Liver (tissue), 8 donors: ENCODE measurements at regions not wholly inside any gene's neighbourhood (a gene's known extent, or its start where the extent isn't known, plus 50 kb on each side); places are given as distances from the start of the nearest gene placed in this dataset.

Experiments
- DNase-seq: peaks from one replicate; pipeline ENCODE4 v3.0.0-alpha.2; 2017; ENCODE audit warnings: low spot score
- H3K27ac ChIP-seq, 2 donors: one replicate each; pipeline ENCODE4 v1.7.0; 2013; ENCODE audit warnings: inconsistent platforms in 2 of 2, low read length in 2 of 2, control low read depth in 1 of 2, low read depth in 1 of 2, mild to moderate bottlenecking in 1 of 2
- H3K27me3 ChIP-seq, 4 donors: one replicate each; pipeline versions ENCODE4 v1.6.1 to v1.7.0; 2013; ENCODE audit warnings: low read length in 3 of 4, inconsistent platforms in 1 of 4, mild to moderate bottlenecking in 1 of 4, moderate library complexity in 1 of 4; ENCODE audit not compliant: control insufficient read depth in 4 of 4, insufficient read depth in 4 of 4
- H3K36me3 ChIP-seq, 4 donors: one replicate each; pipeline versions ENCODE4 v1.6.1 to v1.7.0; 2013; ENCODE audit warnings: low read length in 3 of 4, mild to moderate bottlenecking in 3 of 4, low read depth in 1 of 4, moderate library complexity in 1 of 4; ENCODE audit not compliant: control insufficient read depth in 4 of 4, insufficient read depth in 3 of 4
- H3K4me1 ChIP-seq, 4 donors: one replicate each; pipeline versions ENCODE4 v1.6.1 to v1.7.0; 2013; ENCODE audit warnings: low read length in 3 of 4, mild to moderate bottlenecking in 3 of 4, moderate library complexity in 1 of 4; ENCODE audit not compliant: control insufficient read depth in 4 of 4, insufficient read depth in 4 of 4
- H3K4me3 ChIP-seq, 3 donors: one replicate each; pipeline versions ENCODE4 v1.6.1 to v1.7.0; 2013; ENCODE audit warnings: low read length in 3 of 3, control low read depth in 1 of 3, low read depth in 1 of 3, mild to moderate bottlenecking in 1 of 3
- H3K9ac ChIP-seq, 2 donors: one replicate each; pipeline ENCODE4 v1.7.0; 2013; ENCODE audit warnings: low read length in 2 of 2, mild to moderate bottlenecking in 2 of 2, moderate library complexity in 2 of 2, control low read depth in 1 of 2, low read depth in 1 of 2
- H3K9me3 ChIP-seq, 4 donors: one replicate each; pipeline versions ENCODE4 v1.6.1 to v1.7.0; 2013; ENCODE audit warnings: low read length in 3 of 4; ENCODE audit not compliant: control insufficient read depth in 4 of 4
- EGR1 ChIP-seq, 2 donors: IDR thresholded peaks; 2 replicates each; pipeline ENCODE4 v1.6.1; 2016 to 2018; ENCODE audit warnings: antibody characterized with exemption in 2 of 2, low read depth in 2 of 2
- FOXA1 ChIP-seq: IDR thresholded peaks from 2 replicates; pipeline ENCODE4 v1.6.1; 2016; ENCODE audit warnings: antibody characterized with exemption
- FOXA2 ChIP-seq: IDR thresholded peaks from 2 replicates; pipeline ENCODE4 v1.6.1; 2016; ENCODE audit warnings: antibody characterized with exemption
- GABPA ChIP-seq, 2 donors: IDR thresholded peaks in 1 of 2; conservative IDR thresholded peaks in 1 of 2; 2 replicates each; pipeline ENCODE4 v1.6.1; 2016; ENCODE audit warnings: antibody characterized with exemption in 2 of 2, mild to moderate bottlenecking in 1 of 2, moderate library complexity in 1 of 2
- HNF4A ChIP-seq, 2 donors: conservative IDR thresholded peaks; 2 replicates each; pipeline ENCODE4 v1.6.1; 2016; ENCODE audit warnings: antibody characterized with exemption in 2 of 2, mild to moderate bottlenecking in 2 of 2
- HNF4G ChIP-seq: IDR thresholded peaks from 2 replicates; pipeline ENCODE4 v1.6.1; 2016; ENCODE audit warnings: antibody characterized with exemption
- JUND ChIP-seq, 2 donors: IDR thresholded peaks; 2 replicates each; pipeline ENCODE4 v1.6.1; 2016; ENCODE audit warnings: antibody characterized with exemption in 2 of 2
- NR2F2 ChIP-seq: IDR thresholded peaks from 2 replicates; pipeline ENCODE4 v1.6.1; 2016; ENCODE audit warnings: antibody characterized with exemption
- RAD21 ChIP-seq, 2 donors: IDR thresholded peaks; 2 replicates each; pipeline ENCODE4 v1.6.1; 2016; ENCODE audit warnings: antibody characterized with exemption in 2 of 2, mild to moderate bottlenecking in 2 of 2
- RXRA ChIP-seq, 2 donors: IDR thresholded peaks; 2 replicates each; pipeline ENCODE4 v1.6.1; 2017 to 2018; ENCODE audit warnings: antibody characterized with exemption in 2 of 2, mild to moderate bottlenecking in 1 of 2
- SP1 ChIP-seq: IDR thresholded peaks from 2 replicates; pipeline ENCODE4 v1.6.1; 2018; ENCODE audit warnings: antibody characterized with exemption, mild to moderate bottlenecking
- TAF1 ChIP-seq: conservative IDR thresholded peaks from 2 replicates; pipeline ENCODE4 v1.6.1; 2016; ENCODE audit warnings: antibody characterized with exemption, mild to moderate bottlenecking
- YY1 ChIP-seq: IDR thresholded peaks from 2 replicates; pipeline ENCODE4 v1.6.1; 2016; ENCODE audit warnings: antibody characterized with exemption, mild to moderate bottlenecking
- WGBS: extraction: QIAGEN DNeasy Blood & Tissue Kit; methylation state at CpG from one replicate; pipeline ENCODE4 v1.1.7; 2013; 5-methylcytosine and 5-hydroxymethylcytosine counted together
- TF ChIP-seq, protein P1 (sequence below): fragments of 150-350 bp; IDR thresholded peaks from 2 replicates; pipeline ENCODE4 v1.5.1; 2017; ENCODE audit warnings: improper control_type of control experiment, low read depth, low read length; ENCODE audit not compliant: missing input control
- TF ChIP-seq, protein P2 (sequence below): IDR thresholded peaks from 2 replicates; pipeline ENCODE4 v1.6.1; 2016; ENCODE audit warnings: antibody characterized with exemption
- TF ChIP-seq, protein P3 (sequence below): IDR thresholded peaks from 2 replicates; pipeline ENCODE4 v1.6.1; 2016; ENCODE audit warnings: antibody characterized with exemption
- TF ChIP-seq, protein P4 (sequence below): IDR thresholded peaks from 2 replicates; pipeline ENCODE4 v1.6.1; 2016; ENCODE audit warnings: antibody characterized with exemption, mild to moderate bottlenecking
- TF ChIP-seq, protein P5 (sequence below): IDR thresholded peaks from 2 replicates; pipeline ENCODE4 v1.6.1; 2016; ENCODE audit warnings: antibody characterized with exemption
- donor health status: healthy.
- donor health status: healthy.
- donor health status: healthy.
- donor health status: healthy.
- donor health status: healthy.

DNA sequence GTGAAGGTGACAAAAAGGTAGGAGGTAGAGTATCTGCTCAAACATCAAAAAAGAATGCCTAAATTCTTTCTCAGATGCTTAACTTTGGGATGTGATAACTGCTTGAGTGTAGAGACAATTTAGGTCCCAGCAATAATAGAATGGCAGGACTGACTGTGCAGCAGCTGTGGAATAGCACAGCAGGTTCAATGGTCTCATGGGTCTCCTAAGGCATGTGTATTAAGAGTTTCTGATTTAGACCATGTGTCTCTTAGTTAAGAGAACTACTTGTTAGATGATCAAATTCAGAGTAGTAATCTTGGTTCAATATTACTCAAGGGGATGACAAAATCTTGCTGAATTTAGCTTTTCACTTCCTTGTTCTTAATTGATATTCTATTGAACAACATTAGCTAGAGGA, 72.0 kb downstream of the ALX1 start:
- Histone ChIP-seq H3K36me3 (no peaks in the 10 kb centered on the region), H3K27ac (no peak overlapping the region), H3K4me3 (no peak overlapping the region), H3K9ac (no peak overlapping the region), H3K9me3 (no peaks in the 10 kb centered on the region), H3K4me1 (no peaks in the 10 kb centered on the region), H3K27me3 (no peaks in the 10 kb centered on the region)
- DNase-seq: no peak
- TF ChIP-seq SP1 (no peak), HNF4G (no peak), FOXA1 (no peak), EGR1 (IDR thresholded peaks at IDR 0.05; ENCODE audit: low read depth in 2 of 2) (no peak), RXRA (IDR thresholded peaks at IDR 0.05) (no peak), GABPA (IDR thresholded peaks at IDR 0.05 in 1 of 2, conservative IDR thresholded peaks at IDR 0.05 in 1 of 2) (no peak)
- TF ChIP-seq, protein P1, sequence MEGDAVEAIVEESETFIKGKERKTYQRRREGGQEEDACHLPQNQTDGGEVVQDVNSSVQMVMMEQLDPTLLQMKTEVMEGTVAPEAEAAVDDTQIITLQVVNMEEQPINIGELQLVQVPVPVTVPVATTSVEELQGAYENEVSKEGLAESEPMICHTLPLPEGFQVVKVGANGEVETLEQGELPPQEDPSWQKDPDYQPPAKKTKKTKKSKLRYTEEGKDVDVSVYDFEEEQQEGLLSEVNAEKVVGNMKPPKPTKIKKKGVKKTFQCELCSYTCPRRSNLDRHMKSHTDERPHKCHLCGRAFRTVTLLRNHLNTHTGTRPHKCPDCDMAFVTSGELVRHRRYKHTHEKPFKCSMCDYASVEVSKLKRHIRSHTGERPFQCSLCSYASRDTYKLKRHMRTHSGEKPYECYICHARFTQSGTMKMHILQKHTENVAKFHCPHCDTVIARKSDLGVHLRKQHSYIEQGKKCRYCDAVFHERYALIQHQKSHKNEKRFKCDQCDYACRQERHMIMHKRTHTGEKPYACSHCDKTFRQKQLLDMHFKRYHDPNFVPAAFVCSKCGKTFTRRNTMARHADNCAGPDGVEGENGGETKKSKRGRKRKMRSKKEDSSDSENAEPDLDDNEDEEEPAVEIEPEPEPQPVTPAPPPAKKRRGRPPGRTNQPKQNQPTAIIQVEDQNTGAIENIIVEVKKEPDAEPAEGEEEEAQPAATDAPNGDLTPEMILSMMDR: no peak
- TF ChIP-seq, protein P2, sequence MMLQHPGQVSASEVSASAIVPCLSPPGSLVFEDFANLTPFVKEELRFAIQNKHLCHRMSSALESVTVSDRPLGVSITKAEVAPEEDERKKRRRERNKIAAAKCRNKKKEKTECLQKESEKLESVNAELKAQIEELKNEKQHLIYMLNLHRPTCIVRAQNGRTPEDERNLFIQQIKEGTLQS: no peak

DNA sequence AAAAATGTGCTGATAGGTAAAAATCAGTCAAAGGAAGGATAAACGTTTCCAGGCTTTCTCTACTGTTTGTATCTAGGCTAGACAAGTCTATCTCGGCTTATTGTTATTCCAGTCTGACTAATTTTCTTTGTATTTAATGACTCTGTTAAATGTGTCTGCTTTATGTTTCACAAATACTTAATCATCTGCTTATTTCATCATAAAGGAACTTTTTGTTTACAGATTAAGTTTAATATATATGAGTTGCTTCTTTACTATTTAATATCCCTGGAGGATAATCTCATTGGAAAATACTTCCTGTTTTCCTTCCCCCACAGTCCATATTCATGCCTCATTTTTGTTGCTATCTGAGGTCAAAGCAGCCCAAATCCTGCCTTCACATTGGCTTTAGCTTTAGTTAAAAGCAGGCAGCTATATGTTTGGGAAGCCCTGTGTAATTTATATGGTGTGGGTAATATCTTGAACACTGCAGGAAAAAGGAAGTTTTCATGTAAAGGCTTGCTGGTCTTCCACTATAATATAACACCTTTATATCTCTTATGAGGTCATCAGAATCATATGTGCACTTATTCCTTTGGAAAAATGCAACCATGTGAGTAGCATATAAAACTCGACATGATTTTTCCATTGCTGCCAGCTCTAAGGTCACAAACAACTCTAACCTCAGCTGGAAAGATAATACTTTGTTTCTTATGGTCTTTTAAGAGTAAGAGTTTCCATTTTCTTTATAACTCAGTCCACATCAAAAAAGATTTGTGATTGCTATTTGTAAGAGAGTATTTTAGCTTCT, 76.8 kb downstream of the ALX1 start:
- Histone ChIP-seq H3K36me3 (no peaks in the 10 kb centered on the region), H3K9ac (no peak overlapping the region), H3K4me3 (no peak overlapping the region), H3K9me3 (no peaks in the 10 kb centered on the region), H3K27ac (no peak overlapping the region), H3K4me1 (no peaks in the 10 kb centered on the region), H3K27me3 (no peaks in the 10 kb centered on the region)
- no peak for DNase-seq
- TF ChIP-seq NR2F2 (no peak), FOXA1 (no peak), JUND (IDR thresholded peaks at IDR 0.05) (no peak), EGR1 (IDR thresholded peaks at IDR 0.05; ENCODE audit: low read depth in 2 of 2) (no peak), GABPA (IDR thresholded peaks at IDR 0.05 in 1 of 2, conservative IDR thresholded peaks at IDR 0.05 in 1 of 2) (no peak), RXRA (IDR thresholded peaks at IDR 0.05) (no peak), RAD21 (IDR thresholded peaks at IDR 0.05) (no peak), HNF4G (no peak), YY1 (no peak), FOXA2 (no peak), HNF4A (conservative IDR thresholded peaks at IDR 0.05) (no peak), TAF1 (no peak), SP1 (no peak)
- TF ChIP-seq, protein P3, sequence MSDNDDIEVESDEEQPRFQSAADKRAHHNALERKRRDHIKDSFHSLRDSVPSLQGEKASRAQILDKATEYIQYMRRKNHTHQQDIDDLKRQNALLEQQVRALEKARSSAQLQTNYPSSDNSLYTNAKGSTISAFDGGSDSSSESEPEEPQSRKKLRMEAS: no peak
- TF ChIP-seq, protein P1: no peak
- TF ChIP-seq, protein P2: no peak
- TF ChIP-seq, protein P4, sequence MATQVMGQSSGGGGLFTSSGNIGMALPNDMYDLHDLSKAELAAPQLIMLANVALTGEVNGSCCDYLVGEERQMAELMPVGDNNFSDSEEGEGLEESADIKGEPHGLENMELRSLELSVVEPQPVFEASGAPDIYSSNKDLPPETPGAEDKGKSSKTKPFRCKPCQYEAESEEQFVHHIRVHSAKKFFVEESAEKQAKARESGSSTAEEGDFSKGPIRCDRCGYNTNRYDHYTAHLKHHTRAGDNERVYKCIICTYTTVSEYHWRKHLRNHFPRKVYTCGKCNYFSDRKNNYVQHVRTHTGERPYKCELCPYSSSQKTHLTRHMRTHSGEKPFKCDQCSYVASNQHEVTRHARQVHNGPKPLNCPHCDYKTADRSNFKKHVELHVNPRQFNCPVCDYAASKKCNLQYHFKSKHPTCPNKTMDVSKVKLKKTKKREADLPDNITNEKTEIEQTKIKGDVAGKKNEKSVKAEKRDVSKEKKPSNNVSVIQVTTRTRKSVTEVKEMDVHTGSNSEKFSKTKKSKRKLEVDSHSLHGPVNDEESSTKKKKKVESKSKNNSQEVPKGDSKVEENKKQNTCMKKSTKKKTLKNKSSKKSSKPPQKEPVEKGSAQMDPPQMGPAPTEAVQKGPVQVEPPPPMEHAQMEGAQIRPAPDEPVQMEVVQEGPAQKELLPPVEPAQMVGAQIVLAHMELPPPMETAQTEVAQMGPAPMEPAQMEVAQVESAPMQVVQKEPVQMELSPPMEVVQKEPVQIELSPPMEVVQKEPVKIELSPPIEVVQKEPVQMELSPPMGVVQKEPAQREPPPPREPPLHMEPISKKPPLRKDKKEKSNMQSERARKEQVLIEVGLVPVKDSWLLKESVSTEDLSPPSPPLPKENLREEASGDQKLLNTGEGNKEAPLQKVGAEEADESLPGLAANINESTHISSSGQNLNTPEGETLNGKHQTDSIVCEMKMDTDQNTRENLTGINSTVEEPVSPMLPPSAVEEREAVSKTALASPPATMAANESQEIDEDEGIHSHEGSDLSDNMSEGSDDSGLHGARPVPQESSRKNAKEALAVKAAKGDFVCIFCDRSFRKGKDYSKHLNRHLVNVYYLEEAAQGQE: no peak
- TF ChIP-seq, protein P5, sequence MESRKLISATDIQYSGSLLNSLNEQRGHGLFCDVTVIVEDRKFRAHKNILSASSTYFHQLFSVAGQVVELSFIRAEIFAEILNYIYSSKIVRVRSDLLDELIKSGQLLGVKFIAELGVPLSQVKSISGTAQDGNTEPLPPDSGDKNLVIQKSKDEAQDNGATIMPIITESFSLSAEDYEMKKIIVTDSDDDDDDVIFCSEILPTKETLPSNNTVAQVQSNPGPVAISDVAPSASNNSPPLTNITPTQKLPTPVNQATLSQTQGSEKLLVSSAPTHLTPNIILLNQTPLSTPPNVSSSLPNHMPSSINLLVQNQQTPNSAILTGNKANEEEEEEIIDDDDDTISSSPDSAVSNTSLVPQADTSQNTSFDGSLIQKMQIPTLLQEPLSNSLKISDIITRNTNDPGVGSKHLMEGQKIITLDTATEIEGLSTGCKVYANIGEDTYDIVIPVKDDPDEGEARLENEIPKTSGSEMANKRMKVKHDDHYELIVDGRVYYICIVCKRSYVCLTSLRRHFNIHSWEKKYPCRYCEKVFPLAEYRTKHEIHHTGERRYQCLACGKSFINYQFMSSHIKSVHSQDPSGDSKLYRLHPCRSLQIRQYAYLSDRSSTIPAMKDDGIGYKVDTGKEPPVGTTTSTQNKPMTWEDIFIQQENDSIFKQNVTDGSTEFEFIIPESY: no peak
- WGBS: 41% methylated on average over 3 of the region's 3 CpGs
